Endothelial cell of umbilical vein (primary cell): ENCODE measurements at regions not wholly inside any gene's neighbourhood (a gene's known extent, or its start where the extent isn't known, plus 50 kb on each side); places are given as distances from the start of the nearest gene placed in this dataset.

Experiments
- POLR2A ChIP-seq: IDR thresholded peaks from 2 replicates; pipeline ENCODE4 v1.6.1; 2012; ENCODE audit warnings: low read depth, mild to moderate bottlenecking, control low read depth, low read length
- POLR2AphosphoS5 ChIP-seq: IDR thresholded peaks from 2 replicates; pipeline ENCODE4 v1.6.1; 2012; ENCODE audit warnings: low read depth, mild to moderate bottlenecking, control low read depth, low read length, moderate library complexity; ENCODE audit not compliant: insufficient read depth

- TF ChIP-seq POLR2A (no peak), POLR2AphosphoS5 (no peak)
Observed at GRCh38 chr10:130354573-130354954, 218.4 kb downstream of the GLRX3 start.
